ENCODE measurements at regions not wholly inside any gene's neighbourhood (a gene's known extent, or its start where the extent isn't known, plus 50 kb on each side); places are given as distances from the start of the nearest gene placed in this dataset.
"Not testable (repeated sequence)": the region's sequence is repeated elsewhere in the genome, so short reads cannot be mapped to it uniquely, and the experiment has no call there.

DNA sequence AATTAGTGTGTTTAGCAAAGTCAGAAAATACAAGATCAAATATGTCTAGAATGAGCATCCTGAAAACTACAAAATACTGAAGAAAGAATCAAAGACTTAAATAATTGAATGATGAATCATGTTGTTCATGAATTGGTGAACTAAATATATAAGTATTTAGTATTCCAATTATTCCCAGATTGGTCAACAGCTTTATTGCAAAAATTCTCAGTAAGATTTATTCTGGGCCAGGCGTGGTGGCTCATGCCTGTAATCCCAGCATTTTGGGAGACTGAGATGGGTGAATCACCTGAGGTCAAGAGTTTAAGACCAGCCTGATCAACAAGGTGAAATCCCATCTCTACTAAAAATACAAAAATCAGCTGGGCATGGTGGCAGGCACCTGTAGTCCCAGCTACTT is 250.0 kb upstream of the NECTIN3 start:
- in situ Hi-C loops (cut with HindIII; ENCODE audit: low sequenced_read_pairs): no loop called here

DNA sequence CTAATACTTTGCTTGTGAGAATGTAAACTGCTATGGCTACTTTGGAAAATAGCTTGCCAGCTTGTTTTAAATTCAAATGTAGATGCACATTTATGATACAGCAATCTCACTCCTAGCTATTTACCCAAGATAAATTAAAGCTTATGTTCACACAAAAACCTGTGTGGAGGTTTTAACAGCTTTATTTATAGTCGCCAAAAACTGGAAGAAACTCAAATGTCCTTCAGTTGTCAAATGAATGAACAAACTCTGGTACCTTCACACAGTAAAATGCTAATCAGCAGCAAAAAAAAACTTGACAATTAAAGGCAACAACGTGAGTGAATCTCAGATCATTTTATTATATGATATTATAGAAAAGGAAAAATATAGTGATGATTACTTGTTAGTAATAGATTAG is 248.6 kb upstream of the NECTIN3 start:
- in situ Hi-C loops (cut with HindIII; ENCODE audit: low sequenced_read_pairs): no loop called here

DNA sequence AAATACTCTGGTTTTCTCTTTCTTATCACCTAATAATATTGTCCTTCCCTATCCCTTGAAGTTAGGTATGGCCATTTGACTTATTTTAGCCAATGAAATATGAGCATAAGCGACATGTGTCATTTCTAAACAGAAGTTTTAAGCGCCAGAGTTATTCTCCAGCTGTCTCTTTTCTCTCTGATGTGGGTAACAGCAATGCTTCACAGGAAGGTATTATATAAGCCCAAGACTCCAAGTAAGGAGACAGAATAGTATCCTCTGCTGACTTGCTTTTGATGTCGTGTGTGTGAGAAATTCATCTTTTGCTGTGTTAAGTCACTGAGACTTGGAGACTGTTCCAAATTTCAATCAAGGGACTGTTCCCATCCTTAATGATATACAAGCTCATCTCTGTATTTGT is 224.6 kb upstream of the NECTIN3 start:
- in situ Hi-C loops (cut with HindIII; ENCODE audit: low sequenced_read_pairs): no loop called here

DNA sequence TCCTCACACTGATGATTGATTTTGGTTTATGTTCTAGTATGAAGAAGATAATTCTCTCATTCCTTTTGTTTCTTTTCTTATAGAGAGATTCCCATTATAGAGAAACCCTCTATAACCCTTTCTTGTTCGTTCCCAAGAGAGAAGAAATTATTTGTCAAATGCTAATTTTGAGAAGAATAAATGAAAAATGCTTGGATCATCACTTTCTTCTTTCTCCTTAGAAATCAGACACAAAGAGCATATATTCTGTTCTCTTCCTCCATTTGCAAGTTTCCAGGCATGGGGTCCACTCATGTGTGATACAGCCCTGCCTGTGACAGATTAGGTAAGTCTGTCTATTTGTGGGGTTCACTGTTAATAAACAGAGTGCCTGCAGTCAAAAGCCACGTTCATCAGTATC is 222.6 kb upstream of the NECTIN3 start:
- in situ Hi-C loops (cut with HindIII; ENCODE audit: low sequenced_read_pairs): no loop called here

DNA sequence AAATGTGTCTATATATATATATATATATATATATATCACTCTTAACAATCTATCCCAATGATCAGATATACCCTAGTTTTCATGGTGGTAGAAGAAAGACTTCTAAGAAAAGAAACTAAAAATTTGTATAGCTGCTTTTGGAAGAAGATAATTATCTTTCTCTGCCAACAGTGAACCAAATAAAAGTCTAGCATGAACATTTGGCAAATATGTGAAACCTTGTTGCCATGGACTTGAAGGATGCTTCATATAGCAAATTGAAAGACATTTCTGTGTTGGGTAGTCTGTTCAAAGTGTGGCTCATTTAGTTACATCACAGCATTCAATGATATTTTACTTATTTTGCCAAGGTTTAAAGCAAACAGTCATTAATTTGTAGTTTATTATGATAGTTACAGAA is 219.9 kb upstream of the NECTIN3 start:
- in situ Hi-C loops (cut with HindIII; ENCODE audit: low sequenced_read_pairs): no loop called here

DNA sequence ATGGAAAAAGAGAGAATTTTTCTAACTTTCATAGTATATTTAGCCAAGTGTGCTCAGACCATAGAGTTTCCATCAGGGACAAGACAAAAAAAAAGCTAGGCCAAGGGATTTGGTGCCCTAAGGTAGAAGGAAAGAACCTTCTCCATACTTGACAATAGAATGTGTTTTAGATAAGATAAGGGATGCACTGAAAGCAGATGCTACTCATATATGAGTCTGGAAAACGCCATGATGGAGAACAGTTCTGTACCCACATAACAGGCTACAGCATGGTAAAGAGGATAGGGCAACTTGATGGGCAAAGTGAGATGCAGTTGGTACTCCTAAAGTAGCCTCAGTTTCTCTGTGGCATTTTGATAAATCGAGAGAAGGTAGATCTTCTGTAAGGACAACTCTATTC is 216.4 kb upstream of the NECTIN3 start:
- in situ Hi-C loops (cut with HindIII; ENCODE audit: low sequenced_read_pairs): no loop called here

DNA sequence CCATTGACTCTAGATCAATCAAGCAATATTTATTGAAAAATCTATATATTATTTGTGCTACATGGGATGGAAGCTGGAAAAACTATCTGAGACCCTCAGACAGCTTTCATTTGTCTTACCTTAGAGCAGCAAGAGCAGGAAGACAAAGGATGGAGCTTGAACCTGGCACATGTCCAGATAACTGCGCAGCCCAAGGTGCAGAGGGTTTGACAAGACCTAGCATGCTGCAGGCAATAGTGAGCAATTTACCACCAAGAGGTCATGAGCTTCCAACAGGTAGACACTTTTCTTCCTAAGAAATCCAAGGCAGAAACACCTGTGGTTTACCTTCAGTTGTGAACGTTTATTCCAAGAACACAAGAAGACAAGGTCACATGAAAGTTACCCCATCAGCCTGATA is 214.7 kb upstream of the NECTIN3 start:
- in situ Hi-C loops (cut with HindIII; ENCODE audit: low sequenced_read_pairs): no loop called here

DNA sequence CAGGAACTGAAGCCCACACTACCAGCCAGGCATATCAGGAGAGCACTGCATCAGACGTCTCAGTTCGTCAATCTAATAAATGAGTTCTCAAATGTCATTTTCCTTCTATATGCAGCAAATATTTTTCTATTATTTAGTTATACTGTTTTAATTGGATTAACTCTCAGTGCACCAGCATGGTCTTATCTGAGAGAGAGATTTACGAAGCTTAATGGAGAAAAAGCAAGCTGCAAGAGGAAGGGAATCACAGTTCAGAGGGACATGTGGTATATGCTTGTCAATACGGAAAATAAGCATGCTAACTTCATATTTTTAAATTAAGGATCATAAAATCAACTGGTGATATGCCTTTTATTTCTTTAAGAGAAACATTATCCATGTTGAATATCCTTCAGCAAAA is 213.1 kb upstream of the NECTIN3 start:
- in situ Hi-C loops (cut with HindIII; ENCODE audit: low sequenced_read_pairs): no loop called here

DNA sequence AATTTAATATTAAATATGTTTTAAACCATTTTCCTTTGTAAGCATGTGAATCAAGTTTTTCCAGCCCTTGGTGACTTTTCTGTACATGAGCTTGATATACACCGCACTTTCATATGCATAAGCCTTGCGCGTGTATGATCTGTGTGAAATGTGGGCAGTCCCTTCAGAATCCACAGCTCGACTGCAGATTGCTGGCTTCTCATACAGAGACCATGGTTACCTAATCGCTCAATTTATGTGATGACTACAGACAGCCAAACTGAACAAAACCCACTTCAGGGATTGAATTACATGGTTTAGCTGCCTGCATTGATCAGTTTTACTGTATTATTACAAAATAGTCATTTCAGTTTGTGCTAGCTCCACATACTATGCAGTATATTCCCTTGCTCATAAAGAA is 212.3 kb upstream of the NECTIN3 start:
- in situ Hi-C loops (cut with HindIII; ENCODE audit: low sequenced_read_pairs): no loop called here

DNA sequence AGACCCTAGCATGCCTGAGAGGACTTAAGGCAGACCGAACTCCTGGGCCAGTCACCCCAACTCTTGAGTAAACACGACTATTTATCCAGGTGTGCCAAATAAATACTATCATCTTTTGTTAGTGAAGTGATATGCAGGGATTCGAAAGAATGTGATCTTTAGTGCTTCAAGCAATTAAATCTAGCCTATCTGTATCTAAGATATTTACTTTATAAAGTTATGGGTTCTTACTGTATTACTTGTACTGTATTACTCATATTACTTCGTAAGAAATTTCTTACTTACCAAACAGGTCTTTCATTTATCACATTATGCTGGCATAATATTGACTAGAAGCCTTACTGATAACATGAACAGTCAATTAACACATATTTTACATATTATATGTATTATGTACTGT is 211.6 kb upstream of the NECTIN3 start:
- in situ Hi-C loops (cut with HindIII; ENCODE audit: low sequenced_read_pairs): no loop called here

DNA sequence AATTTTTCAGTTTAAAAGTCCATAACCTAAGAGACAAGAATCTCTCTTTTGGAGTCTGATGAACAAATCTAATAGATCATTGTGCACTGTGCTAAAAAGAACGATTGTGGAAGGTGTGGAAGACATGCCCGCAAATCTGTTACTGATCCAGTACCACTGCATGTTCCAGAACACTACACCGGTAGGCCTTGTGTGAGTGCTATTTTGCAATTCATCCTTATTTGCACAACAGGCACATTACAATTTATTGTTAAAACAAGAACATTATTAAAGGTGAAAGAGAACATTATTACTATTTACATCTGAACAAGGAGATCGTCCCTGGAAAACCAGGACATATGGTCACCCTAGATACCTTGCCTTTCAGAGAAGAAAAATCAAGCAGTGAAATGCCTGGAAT is 205.7 kb upstream of the NECTIN3 start:
- in situ Hi-C loops (cut with HindIII; ENCODE audit: low sequenced_read_pairs): no loop called here

DNA sequence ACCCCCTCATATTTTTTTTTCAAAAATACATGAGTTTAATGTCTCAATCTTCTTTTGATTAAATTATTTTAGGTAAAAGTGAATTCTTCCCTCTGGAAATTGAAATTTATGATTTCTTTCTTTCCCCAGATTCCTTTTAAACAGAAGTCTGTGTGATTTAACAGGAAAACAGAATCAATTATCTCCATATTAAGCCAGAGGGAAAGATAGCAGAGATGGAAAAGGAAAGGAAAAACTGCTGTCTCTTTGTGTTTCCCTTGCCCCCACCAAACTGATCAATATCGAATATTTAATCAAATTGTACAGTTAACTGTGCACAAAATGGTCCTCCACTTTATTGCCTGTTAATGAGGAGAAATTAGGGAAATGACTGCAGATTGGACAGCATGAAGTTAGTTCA is 203.5 kb upstream of the NECTIN3 start:
- in situ Hi-C loops (cut with HindIII; ENCODE audit: low sequenced_read_pairs): no loop called here

DNA sequence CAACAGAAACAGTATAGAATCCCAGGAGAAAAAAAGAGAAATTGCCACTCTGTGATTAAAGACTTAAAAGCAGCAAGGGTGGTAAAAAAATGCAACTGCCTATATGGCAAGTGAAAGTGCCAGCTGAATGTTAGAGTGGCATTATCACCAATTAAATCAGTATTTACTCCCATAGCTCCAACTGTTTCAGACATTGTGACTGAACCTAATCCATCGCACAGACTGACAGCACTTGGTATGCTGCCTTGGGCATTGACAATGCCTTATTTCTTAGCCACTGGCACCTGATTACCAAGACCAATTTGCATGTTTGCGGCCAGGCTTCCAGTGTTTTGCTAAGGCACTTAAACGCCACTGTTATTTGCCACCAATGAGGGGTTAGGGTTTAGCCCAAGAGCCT is 201.9 kb upstream of the NECTIN3 start:
- in situ Hi-C loops (cut with HindIII; ENCODE audit: low sequenced_read_pairs): no loop called here

DNA sequence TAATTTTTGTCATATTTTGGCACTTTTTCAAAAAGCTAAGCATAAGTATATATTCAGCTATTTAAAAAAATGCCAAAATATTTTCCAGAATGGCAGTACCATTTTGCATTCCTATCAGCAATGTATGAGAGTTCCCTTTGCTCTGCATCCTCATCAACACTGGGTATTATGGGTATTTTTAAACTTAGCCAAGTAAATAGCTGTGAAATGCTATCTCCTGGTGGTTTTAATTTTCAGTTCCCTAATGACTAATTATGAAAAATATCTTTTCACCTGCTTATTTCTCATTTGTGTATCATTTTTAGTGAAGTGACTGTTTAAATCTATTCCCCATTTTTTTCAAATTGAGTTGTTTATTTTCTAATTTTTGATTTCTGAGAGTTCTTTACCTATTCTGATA is 199.7 kb upstream of the NECTIN3 start:
- in situ Hi-C loops (cut with HindIII; ENCODE audit: low sequenced_read_pairs): no loop called here

DNA sequence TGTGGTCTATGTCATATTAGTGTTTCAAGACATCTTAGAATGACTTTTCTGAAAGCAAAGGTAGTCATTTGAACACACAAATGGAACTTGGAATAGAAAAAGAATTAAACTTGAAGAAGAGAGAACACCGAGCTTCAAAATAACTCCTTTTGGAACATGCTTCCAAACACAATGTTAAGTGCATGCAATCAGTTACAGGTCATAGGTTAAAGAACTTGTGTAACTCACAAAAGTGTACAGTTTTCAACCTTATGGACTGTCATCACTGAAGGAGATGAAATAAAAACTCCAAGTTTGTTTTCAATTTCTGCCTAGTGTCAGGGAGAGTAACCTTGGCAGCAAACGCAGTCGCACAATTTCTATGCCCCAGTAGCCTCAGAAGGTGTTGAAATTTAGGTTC is 192.9 kb upstream of the NECTIN3 start:
- in situ Hi-C loops (cut with HindIII; ENCODE audit: low sequenced_read_pairs): no loop called here

DNA sequence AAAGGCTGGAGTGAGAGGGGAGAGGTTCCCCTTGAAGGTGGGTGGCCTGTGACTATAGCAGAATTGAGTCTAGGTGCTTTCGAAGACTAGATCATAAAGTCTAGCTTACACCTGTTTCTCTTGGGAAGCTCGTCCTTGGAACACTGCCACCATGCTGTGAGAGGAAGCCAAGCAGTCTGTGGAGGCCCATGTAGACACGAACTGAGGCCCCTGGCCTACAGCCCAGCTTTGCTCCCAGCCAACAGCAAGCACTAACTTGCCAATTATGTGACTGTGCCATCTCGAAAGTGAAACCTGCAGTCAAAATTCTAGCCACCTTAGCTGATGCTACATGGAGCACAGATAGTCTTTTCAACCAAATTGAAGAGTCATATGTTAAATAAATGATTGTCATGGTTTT is 190.5 kb upstream of the NECTIN3 start:
- in situ Hi-C loops (cut with HindIII; ENCODE audit: low sequenced_read_pairs): no loop called here

DNA sequence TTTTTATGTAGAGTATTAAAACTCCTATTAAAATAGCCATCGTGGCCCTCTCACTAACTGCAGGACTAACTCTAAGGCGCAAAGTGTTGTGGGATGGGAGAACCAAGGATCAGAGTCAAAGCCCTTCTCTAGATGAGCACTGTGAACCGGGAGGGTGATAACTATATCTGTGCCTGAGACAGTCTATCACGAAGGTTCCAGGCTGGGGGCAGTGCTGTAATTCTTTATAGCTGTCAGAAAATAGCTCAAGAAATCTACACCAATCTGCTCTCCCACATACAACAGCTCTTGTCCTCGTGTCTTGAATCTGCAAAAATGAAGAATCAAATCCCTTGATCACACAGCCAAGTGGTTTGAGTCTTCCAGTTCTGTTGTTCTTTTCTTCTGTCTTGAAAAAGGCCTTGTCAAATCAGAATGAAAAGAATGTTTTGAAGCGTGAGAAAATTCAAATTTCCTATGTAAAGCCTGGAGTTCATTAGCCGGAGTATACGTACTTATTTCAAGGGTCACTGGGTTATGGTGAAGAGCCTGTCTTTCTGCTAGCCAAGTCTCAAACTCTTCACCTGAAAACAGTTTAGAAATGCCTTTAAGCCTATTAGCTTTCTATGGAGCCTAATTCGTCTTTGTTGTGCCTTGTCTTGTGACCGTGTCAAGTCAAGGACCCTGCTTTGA is 185.3 kb upstream of the NECTIN3 start:
- in situ Hi-C loops (cut with HindIII; ENCODE audit: low sequenced_read_pairs): no loop called here

DNA sequence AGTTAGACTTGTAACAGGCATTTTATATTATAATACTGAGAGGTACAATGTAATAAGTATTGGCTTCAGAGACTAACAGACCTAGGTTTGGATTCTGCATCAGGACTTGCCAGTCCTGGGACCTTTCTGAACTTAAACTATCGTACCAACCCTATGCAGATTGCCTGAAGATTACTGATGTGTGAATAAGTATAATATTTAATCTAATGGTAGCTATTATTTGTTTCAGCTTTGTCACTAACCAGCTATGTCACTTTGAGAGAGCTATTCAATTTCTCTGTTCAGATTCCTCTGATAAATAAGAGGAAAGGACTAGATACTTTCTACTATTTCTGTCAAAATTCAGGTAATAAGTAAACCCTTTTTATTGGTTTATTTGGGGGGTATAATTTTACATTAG is 184.4 kb upstream of the NECTIN3 start:
- in situ Hi-C loops (cut with HindIII; ENCODE audit: low sequenced_read_pairs): no loop called here

DNA sequence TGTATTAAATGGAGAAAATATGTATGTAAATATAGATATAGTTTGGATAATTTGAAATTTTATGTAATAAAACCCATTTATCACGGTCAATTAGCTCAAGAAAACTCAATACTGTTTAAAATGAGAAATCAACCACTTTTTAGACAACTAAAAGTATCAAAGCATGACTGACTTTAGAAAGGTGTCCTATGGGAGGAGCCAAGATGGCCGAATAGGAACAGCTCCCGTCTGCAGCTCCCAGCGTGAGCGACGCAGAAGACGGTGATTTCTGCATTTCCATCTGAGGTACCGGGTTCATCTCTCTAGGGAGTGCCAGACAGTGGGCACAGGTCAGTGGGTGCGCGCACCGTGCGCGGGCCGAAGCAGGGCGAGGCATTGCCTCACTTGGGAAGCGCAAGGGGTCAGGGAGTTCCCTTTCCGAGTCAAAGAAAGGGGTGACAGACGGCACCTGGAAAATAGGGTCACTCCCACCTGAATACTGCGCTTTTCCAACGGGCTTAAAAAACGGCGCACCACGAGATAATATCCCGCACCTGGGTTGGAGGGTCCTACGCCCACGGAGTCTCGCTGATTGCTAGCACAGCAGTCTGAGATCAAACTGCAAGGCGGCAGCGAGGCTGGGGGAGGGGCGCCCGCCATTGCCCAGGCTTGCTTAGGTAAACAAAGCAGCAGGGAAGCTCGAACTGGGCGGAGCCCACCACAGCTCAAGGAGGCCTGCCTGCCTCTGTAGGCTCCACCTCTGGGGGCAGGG is 182.8 kb upstream of the NECTIN3 start:
- in situ Hi-C loops (cut with HindIII; ENCODE audit: low sequenced_read_pairs): not testable (repeated sequence)

DNA sequence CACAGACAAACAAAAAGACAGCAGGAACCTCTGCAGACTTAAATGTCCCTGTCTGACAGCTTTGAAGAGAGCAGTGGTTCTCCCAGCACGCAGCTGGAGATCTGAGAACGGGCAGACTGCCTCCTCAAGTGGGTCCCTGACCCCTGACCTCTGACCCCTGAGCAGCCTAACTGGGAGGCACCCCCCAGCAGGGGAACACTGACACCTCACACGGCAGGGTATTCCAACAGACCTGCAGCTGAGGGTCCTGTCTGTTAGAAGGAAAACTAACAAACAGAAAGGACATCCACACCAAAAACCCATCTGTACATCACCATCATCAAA is 182.3 kb upstream of the NECTIN3 start:
- in situ Hi-C loops (cut with HindIII; ENCODE audit: low sequenced_read_pairs): not testable (repeated sequence)

DNA sequence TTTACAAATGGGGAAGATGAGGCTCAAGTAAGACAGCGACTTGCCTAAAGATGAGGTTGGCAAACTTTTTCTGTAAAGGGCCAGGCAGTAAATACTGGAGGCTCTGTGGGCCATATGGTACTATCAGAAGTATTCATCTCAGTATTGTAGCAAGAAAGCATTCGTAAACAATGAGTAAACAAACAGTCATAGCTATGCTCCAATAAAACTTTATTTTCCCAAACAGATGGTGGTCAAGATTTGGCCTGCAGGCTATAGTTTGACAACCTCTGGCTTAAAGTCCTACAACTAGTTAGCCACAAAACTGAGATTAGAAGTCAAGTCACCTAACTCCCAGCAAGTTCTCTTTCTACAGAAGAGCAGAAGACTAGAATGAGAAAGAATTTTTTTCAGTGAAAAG is 177.0 kb upstream of the NECTIN3 start:
- in situ Hi-C loops (cut with HindIII; ENCODE audit: low sequenced_read_pairs): no loop called here

DNA sequence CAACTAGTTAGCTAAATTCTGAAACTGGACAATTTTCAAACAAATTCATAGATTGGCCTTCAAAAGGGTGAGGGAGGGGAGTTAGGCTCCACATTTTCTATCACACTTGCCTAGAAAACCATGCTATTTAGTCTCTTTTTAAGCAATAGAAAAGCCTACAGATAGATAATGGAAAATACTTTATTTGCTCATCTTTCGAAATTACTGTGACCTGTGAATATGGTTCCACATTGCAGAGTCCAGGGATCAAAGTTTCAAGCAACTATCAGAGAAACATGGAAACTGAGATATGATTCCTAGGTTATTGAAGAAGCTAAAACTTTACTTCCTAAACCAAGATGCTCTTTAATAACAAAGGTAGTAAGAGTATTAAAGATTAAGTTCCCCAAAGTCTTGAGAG is 176.6 kb upstream of the NECTIN3 start:
- in situ Hi-C loops (cut with HindIII; ENCODE audit: low sequenced_read_pairs): no loop called here

DNA sequence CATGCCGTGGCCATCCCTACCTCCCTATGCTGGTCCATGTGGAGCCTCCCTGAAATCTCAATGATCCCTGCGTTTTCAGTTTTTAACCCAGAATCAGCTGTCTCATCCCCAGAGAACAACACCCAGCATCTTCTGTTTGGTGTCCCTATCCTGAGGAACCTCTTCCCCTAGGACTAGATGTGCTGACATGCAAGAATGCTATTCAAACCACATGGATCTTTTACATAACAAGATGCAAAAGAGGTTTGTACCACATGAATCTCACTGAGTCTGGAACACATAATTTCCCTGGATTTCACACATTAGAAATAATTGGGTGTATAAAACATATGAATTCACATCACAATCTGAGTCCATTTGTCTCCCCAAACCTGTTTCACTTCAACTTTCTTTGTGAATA is 174.6 kb upstream of the NECTIN3 start:
- in situ Hi-C loops (cut with HindIII; ENCODE audit: low sequenced_read_pairs): no loop called here
